ENCODE measurements at regions not wholly inside any gene's neighbourhood (a gene's known extent, or its start where the extent isn't known, plus 50 kb on each side); places are given as distances from the start of the nearest gene placed in this dataset.

GRCh38 chr10:42917821-42918220, 135.2 kb downstream of the BMS1 start:
- no peak for TF ChIP-seq POLR2A (IDR thresholded peaks at IDR 0.05; ENCODE audit: low read depth, low read length)
- no peak for TF ChIP-seq POLR2AphosphoS5 (IDR thresholded peaks at IDR 0.05; ENCODE audit: low read depth, low read length)
- no peak for TF ChIP-seq TAF1 (IDR thresholded peaks at IDR 0.05; ENCODE audit: borderline replicate concordance, low read depth, low read length)
- DNase-seq (ENCODE audit: insufficient read length) (no peak), FAIRE-seq (no peak)

DNA sequence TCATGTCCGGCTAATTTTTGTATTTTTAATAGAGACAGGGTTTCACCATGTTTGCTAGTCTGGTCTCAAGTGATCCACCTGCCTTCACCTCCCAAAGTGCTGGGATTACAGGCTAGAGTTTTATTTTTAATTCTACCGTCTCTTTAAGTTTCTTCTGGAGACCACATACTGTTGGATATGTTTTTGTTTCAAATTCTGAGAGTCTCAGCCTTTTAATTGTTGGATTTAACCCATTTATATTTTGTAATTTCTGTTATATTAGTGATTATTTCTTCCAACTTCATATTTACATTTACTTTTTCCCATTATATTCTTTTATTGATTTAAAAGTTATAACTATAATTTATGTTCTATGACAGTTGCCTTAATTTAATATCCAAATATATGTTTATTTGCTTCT, 139.4 kb downstream of the BMS1 start:
- TF ChIP-seq POLR2A (IDR thresholded peaks at IDR 0.05; ENCODE audit: low read depth, low read length) (no peak), TAF1 (IDR thresholded peaks at IDR 0.05; ENCODE audit: borderline replicate concordance, low read depth, low read length) (no peak), POLR2AphosphoS5 (IDR thresholded peaks at IDR 0.05; ENCODE audit: low read depth, low read length) (no peak)
- DNase-seq (ENCODE audit: insufficient read length): no peak
- no peak for FAIRE-seq

GRCh38 chr10:42924484-42924883, 141.9 kb downstream of the BMS1 start:
- FAIRE-seq: no peak
- no peak for DNase-seq (ENCODE audit: insufficient read length)
- TF ChIP-seq POLR2A (IDR thresholded peaks at IDR 0.05; ENCODE audit: low read depth, low read length): no peak
- TF ChIP-seq POLR2AphosphoS5 (IDR thresholded peaks at IDR 0.05; ENCODE audit: low read depth, low read length): no peak
- TF ChIP-seq TAF1 (IDR thresholded peaks at IDR 0.05; ENCODE audit: borderline replicate concordance, low read depth, low read length): no peak

DNA sequence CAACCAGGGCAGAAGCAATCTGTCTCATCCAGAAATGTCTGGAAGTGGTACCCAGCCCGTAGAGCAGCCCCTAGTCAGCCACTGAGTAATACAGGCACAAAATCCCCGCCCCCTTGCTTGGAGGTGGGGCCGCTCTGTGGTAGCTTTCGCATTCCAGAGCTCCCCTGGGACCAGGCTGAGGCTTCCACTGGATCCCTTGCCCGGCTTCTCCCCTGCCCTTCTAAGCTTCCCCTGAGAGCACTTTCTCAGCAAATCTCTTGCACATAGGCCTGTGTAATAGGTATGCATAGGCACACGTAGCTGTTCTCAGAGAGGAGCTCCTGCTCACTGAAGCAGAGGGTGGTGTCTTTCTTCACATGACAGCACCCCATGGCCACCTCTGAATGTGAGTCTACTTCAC, 144.2 kb downstream of the BMS1 start:
- DNase-seq (ENCODE audit: insufficient read length) (no peak), FAIRE-seq (no peak)
- TF ChIP-seq POLR2A (IDR thresholded peaks at IDR 0.05; ENCODE audit: low read depth, low read length) (no peak), POLR2AphosphoS5 (IDR thresholded peaks at IDR 0.05; ENCODE audit: low read depth, low read length) (no peak), TAF1 (IDR thresholded peaks at IDR 0.05; ENCODE audit: borderline replicate concordance, low read depth, low read length) (no peak)

- no peak for TF ChIP-seq POLR2A (IDR thresholded peaks at IDR 0.05; ENCODE audit: low read depth, low read length)
- TF ChIP-seq TAF1 (IDR thresholded peaks at IDR 0.05; ENCODE audit: borderline replicate concordance, low read depth, low read length): no peak
- TF ChIP-seq POLR2AphosphoS5 (IDR thresholded peaks at IDR 0.05; ENCODE audit: low read depth, low read length): no peak
- no peak for DNase-seq (ENCODE audit: insufficient read length)
- FAIRE-seq: no peak
These were observed 145.5 kb downstream of the BMS1 start for GRCh38 chr10:42928064-42928463.

DNA sequence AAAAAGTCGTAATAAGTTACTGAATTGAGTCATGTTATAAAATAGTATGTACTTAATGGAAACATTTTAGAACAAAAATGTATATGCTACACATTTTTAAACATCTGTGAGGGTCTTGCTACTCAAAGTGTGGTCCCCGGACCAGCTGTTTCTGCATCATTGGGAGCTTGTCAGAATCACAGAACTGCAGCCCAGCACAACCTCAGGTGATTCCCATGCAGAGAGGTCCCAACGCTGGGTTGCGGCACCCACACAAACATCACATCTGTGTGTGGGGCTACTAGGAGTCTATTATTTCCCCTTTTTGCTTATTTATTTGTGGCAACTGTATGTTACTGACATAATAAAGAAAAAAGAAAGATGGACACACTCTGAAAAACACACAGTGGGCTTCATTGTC, 146.6 kb downstream of the BMS1 start:
- TF ChIP-seq POLR2AphosphoS5 (IDR thresholded peaks at IDR 0.05; ENCODE audit: low read depth, low read length) (no peak), POLR2A (IDR thresholded peaks at IDR 0.05; ENCODE audit: low read depth, low read length) (no peak), TAF1 (IDR thresholded peaks at IDR 0.05; ENCODE audit: borderline replicate concordance, low read depth, low read length) (no peak)
- DNase-seq (ENCODE audit: insufficient read length): no peak
- FAIRE-seq: no peak

DNA sequence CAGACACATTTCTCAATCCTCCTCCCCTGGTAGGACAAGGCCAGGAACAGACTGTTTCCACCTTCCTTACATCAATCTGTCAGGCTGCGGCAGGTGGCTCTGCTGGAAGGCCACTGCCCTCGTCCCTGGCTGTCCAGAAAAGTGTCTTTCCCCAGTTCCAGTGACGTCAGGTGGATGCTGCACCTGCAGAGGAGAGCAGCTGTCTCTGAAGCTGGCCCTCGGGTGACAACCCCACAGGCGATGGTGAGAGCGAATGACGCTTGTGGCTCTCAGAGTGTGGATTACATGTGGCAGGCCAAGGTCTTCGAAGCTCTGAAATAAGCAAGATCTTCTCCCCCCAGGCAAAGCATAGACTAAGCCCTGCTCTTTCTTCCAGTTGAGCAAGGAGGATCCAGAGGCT, 146.9 kb upstream of the RET start:
- FAIRE-seq: no peak
- TF ChIP-seq TAF1 (IDR thresholded peaks at IDR 0.05; ENCODE audit: borderline replicate concordance, low read depth, low read length) (no peak), POLR2A (IDR thresholded peaks at IDR 0.05; ENCODE audit: low read depth, low read length) (no peak), POLR2AphosphoS5 (IDR thresholded peaks at IDR 0.05; ENCODE audit: low read depth, low read length) (no peak)
- no peak for DNase-seq (ENCODE audit: insufficient read length)

GRCh38 chr10:42930516-42931192, 146.2 kb upstream of the RET start:
- DNase-seq (ENCODE audit: insufficient read length): no peak
- no peak for FAIRE-seq
- no peak for TF ChIP-seq TAF1 (IDR thresholded peaks at IDR 0.05; ENCODE audit: borderline replicate concordance, low read depth, low read length)
- no peak for TF ChIP-seq POLR2A (IDR thresholded peaks at IDR 0.05; ENCODE audit: low read depth, low read length)
- no peak for TF ChIP-seq POLR2AphosphoS5 (IDR thresholded peaks at IDR 0.05; ENCODE audit: low read depth, low read length)

DNA sequence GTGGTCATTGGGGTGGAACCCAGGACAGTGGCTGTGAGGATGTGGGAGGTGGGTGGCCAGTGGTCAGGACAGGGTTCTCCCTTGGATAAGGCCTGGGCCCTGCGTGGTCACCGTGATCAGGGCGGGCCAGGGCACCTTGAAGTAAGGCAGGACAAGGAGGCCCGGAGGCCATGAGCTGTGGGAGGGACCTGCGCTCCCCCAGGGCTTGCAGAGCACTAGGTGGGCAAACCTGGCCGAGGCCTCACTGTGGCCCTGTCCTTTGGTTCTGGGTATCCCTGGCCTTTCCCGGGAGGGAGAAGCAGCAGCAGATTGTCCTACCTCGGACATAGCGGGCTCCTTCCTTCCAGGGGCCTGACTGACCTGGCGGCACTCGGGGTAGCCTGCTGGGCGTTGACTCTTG, 144.8 kb upstream of the RET start:
- DNase-seq (ENCODE audit: insufficient read length) (no peak), FAIRE-seq (no peak)
- TF ChIP-seq POLR2A (IDR thresholded peaks at IDR 0.05; ENCODE audit: low read depth, low read length) (no peak), POLR2AphosphoS5 (IDR thresholded peaks at IDR 0.05; ENCODE audit: low read depth, low read length) (no peak), TAF1 (IDR thresholded peaks at IDR 0.05; ENCODE audit: borderline replicate concordance, low read depth, low read length) (no peak)

DNA sequence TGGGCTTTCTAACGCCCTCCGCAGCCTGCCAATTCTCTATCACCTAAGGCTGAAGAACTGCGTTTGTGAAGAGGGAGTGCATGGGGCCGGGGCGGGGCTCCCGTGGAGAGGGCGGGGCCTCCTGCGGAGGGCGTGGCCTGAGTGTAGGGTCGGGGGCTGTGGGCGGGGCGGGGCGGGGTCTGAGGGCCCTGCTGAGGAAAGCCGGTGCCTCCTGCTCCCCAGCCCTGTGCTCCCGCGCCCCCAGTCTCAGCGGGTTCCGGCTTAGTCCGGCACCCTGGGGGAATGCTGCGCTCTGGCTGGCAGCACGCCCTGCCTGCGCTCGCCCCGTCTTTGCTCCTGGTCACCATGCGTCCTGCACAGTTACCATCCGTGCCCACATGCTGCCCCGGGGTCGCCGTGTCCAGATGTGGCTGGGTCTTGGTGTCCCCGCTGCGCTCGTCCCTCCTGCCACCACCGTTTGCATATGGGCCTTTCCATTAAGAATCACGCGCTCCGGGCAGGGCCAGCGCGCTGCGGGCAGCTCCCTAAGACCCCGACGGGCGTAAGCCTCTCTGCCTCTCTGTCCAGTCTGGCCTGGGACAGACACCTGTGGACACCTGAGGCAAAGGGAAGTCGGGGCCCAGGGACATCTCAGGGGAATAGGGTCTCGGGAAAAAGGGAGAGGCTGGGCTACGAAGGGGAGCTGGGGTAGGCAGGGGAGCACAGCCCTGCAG, 144.0 kb upstream of the RET start:
- FAIRE-seq (no peak), DNase-seq (ENCODE audit: insufficient read length) (no peak)
- TF ChIP-seq POLR2AphosphoS5 (IDR thresholded peaks at IDR 0.05; ENCODE audit: low read depth, low read length): no peak
- TF ChIP-seq TAF1 (IDR thresholded peaks at IDR 0.05; ENCODE audit: borderline replicate concordance, low read depth, low read length): no peak
- TF ChIP-seq POLR2A (IDR thresholded peaks at IDR 0.05; ENCODE audit: low read depth, low read length): no peak

GRCh38 chr10:42933448-42934340, 143.2 kb upstream of the RET start:
- no peak for TF ChIP-seq POLR2AphosphoS5 (IDR thresholded peaks at IDR 0.05; ENCODE audit: low read depth, low read length)
- TF ChIP-seq POLR2A (IDR thresholded peaks at IDR 0.05; ENCODE audit: low read depth, low read length): no peak
- TF ChIP-seq TAF1 (IDR thresholded peaks at IDR 0.05; ENCODE audit: borderline replicate concordance, low read depth, low read length): no peak
- FAIRE-seq: no peak
- no peak for DNase-seq (ENCODE audit: insufficient read length)

Data from GM12892 (cell line).